ENCODE measurements at regions not wholly inside any gene's neighbourhood (a gene's known extent, or its start where the extent isn't known, plus 50 kb on each side); places are given as distances from the start of the nearest gene placed in this dataset.

DNA sequence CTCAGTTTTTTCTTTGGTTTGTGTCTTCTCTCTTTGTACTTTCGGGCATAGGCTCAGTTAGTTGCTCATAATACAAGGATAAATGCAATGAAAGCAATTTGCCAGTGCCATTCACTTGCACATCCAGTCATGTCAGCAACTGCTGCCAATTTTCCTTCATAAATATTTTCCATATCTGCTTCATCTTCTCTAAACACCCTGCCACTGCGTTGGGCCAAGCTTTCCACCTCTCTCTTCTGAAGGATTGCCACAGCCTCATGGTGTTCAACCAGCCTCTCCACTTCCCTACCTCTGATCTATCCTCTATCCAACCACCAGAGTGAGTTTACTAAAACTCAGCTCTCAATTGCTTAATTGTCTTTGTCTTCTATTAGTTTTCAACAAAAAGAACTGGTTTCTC is 192.5 kb upstream of the ZNF462 start:
- no peaks in the 10 kb centered on the region for H3K27me3 ChIP-seq
- H3K4me1 ChIP-seq, result peaks cover 0 to 1% (median 0%) of the 10 kb centered on the region in 12 donors
- no peak overlapping the region for H3K4me3 ChIP-seq
- WGBS, 4 donors, result 52 to 64% (median 64%) methylated on average over 2 of the region's 2 CpGs
- DNase-seq (no peak), ATAC-seq (peak in 2 of 4 donors; percentile 59 to 71)
- intact Hi-C loops (cut with DNase I), result no loop called here
- no peaks in the 10 kb centered on the region for H3K36me3 ChIP-seq
- H3K9me3 ChIP-seq, result no peaks in the 10 kb centered on the region
- TF ChIP-seq POLR2A (IDR thresholded peaks at IDR 0.05), result no peak
- TF ChIP-seq, protein P1, sequence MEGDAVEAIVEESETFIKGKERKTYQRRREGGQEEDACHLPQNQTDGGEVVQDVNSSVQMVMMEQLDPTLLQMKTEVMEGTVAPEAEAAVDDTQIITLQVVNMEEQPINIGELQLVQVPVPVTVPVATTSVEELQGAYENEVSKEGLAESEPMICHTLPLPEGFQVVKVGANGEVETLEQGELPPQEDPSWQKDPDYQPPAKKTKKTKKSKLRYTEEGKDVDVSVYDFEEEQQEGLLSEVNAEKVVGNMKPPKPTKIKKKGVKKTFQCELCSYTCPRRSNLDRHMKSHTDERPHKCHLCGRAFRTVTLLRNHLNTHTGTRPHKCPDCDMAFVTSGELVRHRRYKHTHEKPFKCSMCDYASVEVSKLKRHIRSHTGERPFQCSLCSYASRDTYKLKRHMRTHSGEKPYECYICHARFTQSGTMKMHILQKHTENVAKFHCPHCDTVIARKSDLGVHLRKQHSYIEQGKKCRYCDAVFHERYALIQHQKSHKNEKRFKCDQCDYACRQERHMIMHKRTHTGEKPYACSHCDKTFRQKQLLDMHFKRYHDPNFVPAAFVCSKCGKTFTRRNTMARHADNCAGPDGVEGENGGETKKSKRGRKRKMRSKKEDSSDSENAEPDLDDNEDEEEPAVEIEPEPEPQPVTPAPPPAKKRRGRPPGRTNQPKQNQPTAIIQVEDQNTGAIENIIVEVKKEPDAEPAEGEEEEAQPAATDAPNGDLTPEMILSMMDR (IDR thresholded peaks at IDR 0.05), result no peak
- H3K27ac ChIP-seq, result no peak overlapping the region

DNA sequence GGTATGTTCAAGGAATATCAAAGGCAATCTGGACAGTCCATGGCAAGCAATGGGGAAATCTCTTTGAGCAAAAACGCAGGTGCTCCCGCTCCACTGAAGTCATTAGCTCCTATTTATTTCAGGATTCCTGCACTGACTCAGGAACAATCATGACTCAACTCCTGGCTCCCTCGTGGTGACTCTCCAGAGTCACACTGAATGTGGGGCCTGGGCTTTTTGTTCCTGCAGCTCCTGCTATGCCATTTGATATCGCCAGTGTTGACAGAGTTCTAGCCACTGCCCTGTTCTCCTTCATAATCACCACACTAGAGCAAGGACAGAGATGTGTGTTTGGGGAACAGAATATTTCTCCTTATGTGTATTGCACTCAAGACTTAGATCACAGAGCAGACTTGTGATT is 187.2 kb upstream of the ZNF462 start:
- ATAC-seq (peak; percentile 97 to 99 (median 98)), DNase-seq (peak in 4 of 5 donors; percentile 40 to 82 (median 64))
- peaks cover 0 to 10% (median 0%) of the 10 kb centered on the region in 12 donors for H3K4me1 ChIP-seq
- TF ChIP-seq, protein P1 (IDR thresholded peaks at IDR 0.05), result no peak
- TF ChIP-seq POLR2A (IDR thresholded peaks at IDR 0.05), result no peak
- WGBS, 4 donors, result 43 to 63% (median 56%) methylated on average over 4 of the region's 4 CpGs
- H3K9me3 ChIP-seq, result no peaks in the 10 kb centered on the region
- peak overlapping the region in 11 of 12 donors; percentile 25 to 85 (median 61) for H3K27ac ChIP-seq
- H3K4me3 ChIP-seq, result no peak overlapping the region
- H3K27me3 ChIP-seq, result no peaks in the 10 kb centered on the region
- H3K36me3 ChIP-seq, result no peaks in the 10 kb centered on the region
- intact Hi-C loops (cut with DNase I), result no loop called here

DNA sequence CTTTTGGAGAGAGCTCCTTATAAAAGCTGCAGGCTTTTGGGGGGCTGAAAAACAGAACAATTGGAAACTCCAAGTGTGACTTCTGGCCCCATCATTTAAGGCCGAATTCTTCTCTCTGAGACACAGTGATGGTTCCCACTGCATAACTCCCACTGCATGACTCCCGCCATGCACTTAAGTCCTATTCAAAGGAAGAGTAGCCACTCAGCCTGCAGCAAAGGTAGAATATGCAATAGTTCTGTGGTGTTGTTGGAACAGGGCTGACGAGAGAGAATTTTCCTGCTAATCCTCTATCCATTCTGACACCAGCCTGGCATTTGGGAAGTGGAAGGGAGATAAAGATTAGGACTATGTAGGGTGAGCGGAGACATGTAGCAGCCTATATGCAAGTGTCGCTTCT is 185.6 kb upstream of the ZNF462 start:
- ATAC-seq, result no peak
- WGBS, 4 donors, result 92 to 96% (median 93%) methylated on average over 5 of the region's 5 CpGs
- DNase-seq, result no peak
- Histone ChIP-seq H3K27me3 (no peaks in the 10 kb centered on the region), H3K4me1 (peaks cover 0 to 10% (median 0%) of the 10 kb centered on the region in 12 donors), H3K36me3 (no peaks in the 10 kb centered on the region), H3K27ac (no peak overlapping the region), H3K9me3 (no peaks in the 10 kb centered on the region), H3K4me3 (no peak overlapping the region)
- TF ChIP-seq, protein P1 (IDR thresholded peaks at IDR 0.05), result no peak
- TF ChIP-seq POLR2A (IDR thresholded peaks at IDR 0.05), result no peak
- intact Hi-C loops (cut with DNase I), result no loop called here

DNA sequence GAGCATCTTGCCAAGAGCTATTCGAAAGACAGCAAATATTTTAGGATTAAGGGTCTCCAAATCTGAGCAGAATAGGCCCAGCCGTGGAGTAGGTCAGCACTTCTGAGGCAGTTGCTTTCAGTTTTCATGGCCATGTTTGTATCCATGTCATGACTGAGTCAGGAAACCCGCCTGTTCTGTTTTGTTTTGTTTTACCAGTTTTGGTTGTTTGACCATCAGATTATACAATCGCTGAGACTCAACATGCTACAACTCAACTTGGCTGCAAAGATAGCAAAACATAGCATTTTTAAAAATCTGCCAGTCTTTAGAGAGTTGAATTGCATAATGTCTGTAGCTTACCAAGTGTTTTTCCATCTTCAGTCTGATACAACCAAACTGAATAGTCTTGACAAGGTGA is 185.1 kb upstream of the ZNF462 start:
- H3K4me3 ChIP-seq, result no peak overlapping the region
- H3K36me3 ChIP-seq, result no peaks in the 10 kb centered on the region
- H3K4me1 ChIP-seq, result peaks cover 0 to 10% (median 0%) of the 10 kb centered on the region in 12 donors
- ATAC-seq, result no peak
- no peak for DNase-seq
- 75 to 86% (median 78%) methylated on average over 4 of the region's 4 CpGs for WGBS, 4 donors
- no peak overlapping the region for H3K27ac ChIP-seq
- TF ChIP-seq, protein P1 (IDR thresholded peaks at IDR 0.05), result no peak
- TF ChIP-seq POLR2A (IDR thresholded peaks at IDR 0.05), result no peak
- intact Hi-C loops (cut with DNase I), result no loop called here
- H3K9me3 ChIP-seq, result no peaks in the 10 kb centered on the region
- no peaks in the 10 kb centered on the region for H3K27me3 ChIP-seq

Data from heart left ventricle (tissue), 16 donors.